ENCODE measurements at regions not wholly inside any gene's neighbourhood (a gene's known extent, or its start where the extent isn't known, plus 50 kb on each side); places are given as distances from the start of the nearest gene placed in this dataset.

DNA sequence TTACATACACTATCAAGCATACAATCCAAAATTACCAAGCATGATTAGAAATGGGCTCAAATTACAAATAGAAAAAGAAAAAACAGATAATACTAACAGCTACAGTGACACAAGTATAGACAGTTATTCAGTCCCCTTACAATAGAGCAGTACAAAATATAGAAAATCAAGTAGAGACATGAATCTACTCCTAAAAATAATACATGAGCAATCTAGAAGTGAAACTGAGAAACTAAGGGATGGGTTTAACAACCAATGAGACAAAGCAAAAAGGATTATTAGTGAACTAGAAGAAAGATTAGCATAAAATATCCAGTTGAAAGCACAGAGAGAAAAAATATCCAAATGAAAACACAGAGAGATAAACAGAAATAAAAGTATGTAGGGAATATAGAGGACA is 426.7 kb downstream of the TBC1D4 start:
- TF ChIP-seq, protein P1, sequence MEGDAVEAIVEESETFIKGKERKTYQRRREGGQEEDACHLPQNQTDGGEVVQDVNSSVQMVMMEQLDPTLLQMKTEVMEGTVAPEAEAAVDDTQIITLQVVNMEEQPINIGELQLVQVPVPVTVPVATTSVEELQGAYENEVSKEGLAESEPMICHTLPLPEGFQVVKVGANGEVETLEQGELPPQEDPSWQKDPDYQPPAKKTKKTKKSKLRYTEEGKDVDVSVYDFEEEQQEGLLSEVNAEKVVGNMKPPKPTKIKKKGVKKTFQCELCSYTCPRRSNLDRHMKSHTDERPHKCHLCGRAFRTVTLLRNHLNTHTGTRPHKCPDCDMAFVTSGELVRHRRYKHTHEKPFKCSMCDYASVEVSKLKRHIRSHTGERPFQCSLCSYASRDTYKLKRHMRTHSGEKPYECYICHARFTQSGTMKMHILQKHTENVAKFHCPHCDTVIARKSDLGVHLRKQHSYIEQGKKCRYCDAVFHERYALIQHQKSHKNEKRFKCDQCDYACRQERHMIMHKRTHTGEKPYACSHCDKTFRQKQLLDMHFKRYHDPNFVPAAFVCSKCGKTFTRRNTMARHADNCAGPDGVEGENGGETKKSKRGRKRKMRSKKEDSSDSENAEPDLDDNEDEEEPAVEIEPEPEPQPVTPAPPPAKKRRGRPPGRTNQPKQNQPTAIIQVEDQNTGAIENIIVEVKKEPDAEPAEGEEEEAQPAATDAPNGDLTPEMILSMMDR (IDR thresholded peaks at IDR 0.05; ENCODE audit: insufficient read depth, low read length, poor library complexity, severe bottlenecking) = no peak
- no peak for TF ChIP-seq EZH2phosphoT487 (conservative IDR thresholded peaks at IDR 0.05; ENCODE audit: low read length)

Measured in SU-DHL-6 (cell line).